K562 (cell line): ENCODE measurements at regions not wholly inside any gene's neighbourhood (a gene's known extent, or its start where the extent isn't known, plus 50 kb on each side); places are given as distances from the start of the nearest gene placed in this dataset.

Experiments
- ATAC-seq: fragments of 200-7000 bp; cut with Tn5 transposase; 3 replicates; pipeline ENCODE4 v1.9.1; 2020; ENCODE audit warnings: moderate library complexity
- BruUV-seq: library from RNA; stranded (reverse); fragments of 400-500 nt; replicated peaks from 2 replicates; lab custom pipeline; 2021; lab: Mats Ljungman, UMichigan
- CTCF ChIA-PET: fragments of 300-600 bp; formaldehyde crosslinking; extraction: SDS; loops from one replicate; lab custom pipeline; 2021; ENCODE audit warnings: low intra/inter-chr PET ratio; lab: Yijun Ruan, JAX
- POLR2A ChIA-PET: fragments of 300-600, 350-650 bp; sonication (Branson Sonifier 250); formaldehyde crosslinking; extraction: SDS; loops from one replicate; lab custom pipeline; 2021; ENCODE audit warnings: antibody characterized with exemption, inconsistent platforms; lab: Yijun Ruan, JAX
- DNase-seq, 4 experiments: peaks; one replicate each; pipeline versions ENCODE4 v3.0.0 to v3.0.0-alpha.2; 2011 to 2018; ENCODE audit warnings: low spot score in 3 of 4, mixed read lengths in 3 of 4; ENCODE audit errors: extremely low read depth in 1 of 4
- FAIRE-seq: peaks from 2 replicates; lab custom pipeline; 2011; peaks lifted over from hg19 to GRCh38; lab: Jason Lieb, UNC
- H2AFZ ChIP-seq: 2 replicates; pipeline ENCODE4 v1.6.0; 2011; ENCODE audit warnings: low read depth, low read length, control low read depth, inconsistent platforms
- H3K27ac ChIP-seq: fragments of 200-600 bp; 3 replicates; pipeline ENCODE4 v1.8.0; 2011; ENCODE audit warnings: low read depth, mild to moderate bottlenecking, control low read depth, inconsistent platforms, low read length, moderate library complexity, mixed read lengths; ENCODE audit errors: extremely low read depth
- H3K27me3 ChIP-seq, 2 experiments: fragments of 300-600 bp in 1 of 2; 2 replicates in 1 of 2; 3 replicates in 1 of 2; pipeline versions ENCODE4 v1.6.0 to v1.8.0; 2011; ENCODE audit warnings: inconsistent platforms in 2 of 2, low read length in 2 of 2, mild to moderate bottlenecking in 1 of 2, mixed read lengths in 1 of 2, moderate library complexity in 1 of 2; ENCODE audit not compliant: control insufficient read depth in 2 of 2, insufficient read depth in 2 of 2
- H3K36me3 ChIP-seq: fragments of 300-600 bp; 3 replicates; pipeline ENCODE4 v1.8.0; 2011; ENCODE audit warnings: mild to moderate bottlenecking, low read length, inconsistent platforms; ENCODE audit not compliant: control insufficient read depth, insufficient read depth
- H3K4me1 ChIP-seq, 2 experiments: fragments of 200-600 bp in 1 of 2; replicated peaks in 1 of 2; 2 replicates in 1 of 2; 3 replicates in 1 of 2; pipeline versions ENCODE4 v1.5.1 to v1.8.0; 2011; ENCODE audit warnings: inconsistent platforms in 2 of 2, low read length in 2 of 2, mild to moderate bottlenecking in 1 of 2, mixed read lengths in 1 of 2, moderate library complexity in 1 of 2; ENCODE audit not compliant: control insufficient read depth in 2 of 2, insufficient read depth in 2 of 2
- H3K4me2 ChIP-seq: 2 replicates; pipeline ENCODE4 v1.6.1; 2011; ENCODE audit warnings: low read length, control low read depth, inconsistent platforms, mixed read lengths; ENCODE audit not compliant: insufficient read depth
- H3K4me3 ChIP-seq: fragments of 200-600 bp; sonication (generic), shearing (Covaris generic); 2 replicates; pipeline ENCODE4 v1.5.1; 2016; ENCODE audit warnings: control low read depth, inconsistent platforms
- H3K79me2 ChIP-seq: fragments of 200-600 bp; 3 replicates; pipeline ENCODE4 v1.8.0; 2011; ENCODE audit warnings: low read length, inconsistent platforms; ENCODE audit not compliant: control insufficient read depth, insufficient read depth
- H3K9ac ChIP-seq, 2 experiments: 2 replicates each; pipeline versions ENCODE4 v1.6.0 to v1.6.1; 2011; ENCODE audit warnings: low read depth in 2 of 2, low read length in 2 of 2, control low read depth in 1 of 2, inconsistent platforms in 1 of 2, mild to moderate bottlenecking in 1 of 2, mixed read lengths in 1 of 2; ENCODE audit not compliant: insufficient read depth in 1 of 2
- H3K9me1 ChIP-seq: one replicate; pipeline ENCODE4 v1.6.0; 2011; ENCODE audit warnings: inconsistent platforms, mild to moderate bottlenecking, low read length, moderate library complexity; ENCODE audit not compliant: control insufficient read depth, insufficient read depth
- H3K9me3 ChIP-seq: replicated peaks from 2 replicates; pipeline ENCODE4 v1.5.1; 2011; ENCODE audit warnings: low read depth, low read length, inconsistent platforms; ENCODE audit not compliant: control insufficient read depth, insufficient read depth
- H4K20me1 ChIP-seq: replicated peaks from 2 replicates; pipeline ENCODE4 v1.6.1; 2011; ENCODE audit warnings: low read length, inconsistent platforms, mixed read lengths; ENCODE audit not compliant: control insufficient read depth, insufficient read depth
- CC2D1A ChIP-seq: fragments of 450-650 bp; IDR thresholded peaks from 2 replicates; pipeline ENCODE4 v1.6.1; 2017; ENCODE audit warnings: mild to moderate bottlenecking
- CEBPG ChIP-seq, 3 experiments: fragments of 200-800 bp in 1 of 3; sonication (Bioruptor generic) in 1 of 3; sonication (generic) in 1 of 3; formaldehyde crosslinking in 1 of 3; IDR thresholded peaks in 2 of 3; conservative IDR thresholded peaks in 1 of 3; 2 replicates each; pipeline versions ENCODE4 v1.6.1 to v1.8.0; 2016 to 2022; ENCODE audit warnings: missing compliant biosample characterization in 2 of 3, missing genetic modification characterization in 2 of 3, mild to moderate bottlenecking in 1 of 3, missing genetic modification reagents in 1 of 3
- E2F3 ChIP-seq: fragments of 250-450 bp; sonication (Bioruptor Pico); IDR thresholded peaks from 2 replicates; pipeline ENCODE4 v1.4.0; 2020; ENCODE audit warnings: mild to moderate bottlenecking
- FOS ChIP-seq: IDR thresholded peaks from 3 replicates; pipeline ENCODE4 v1.6.1; 2011; ENCODE audit not compliant: insufficient read length; ENCODE audit errors: extremely low read depth
- GABPA ChIP-seq: fragments of 200-800 bp; sonication (Bioruptor generic); conservative IDR thresholded peaks from 2 replicates; pipeline ENCODE4 v1.6.1; 2016; ENCODE audit warnings: low read depth, missing genetic modification characterization, missing compliant biosample characterization
- JUNB ChIP-seq: fragments of 450-650 bp; formaldehyde crosslinking; conservative IDR thresholded peaks from 2 replicates; pipeline ENCODE4 v1.4.0; 2020; ENCODE audit warnings: mild to moderate bottlenecking
- MAZ ChIP-seq, 2 experiments: fragments of 450-650 bp in 1 of 2; sonication (generic) in 1 of 2; formaldehyde crosslinking; IDR thresholded peaks in 1 of 2; conservative IDR thresholded peaks in 1 of 2; 2 replicates each; pipeline versions ENCODE4 v1.4.0 to v1.5.0; 2020; ENCODE audit warnings: mild to moderate bottlenecking in 1 of 2, missing genetic modification reagents in 1 of 2
- NFE2 ChIP-seq: IDR thresholded peaks from 2 replicates; pipeline ENCODE4 v1.6.1; 2014; ENCODE audit warnings: antibody characterized with exemption, low read depth
- OTX1 ChIP-seq: fragments of 450-650 bp; formaldehyde crosslinking; IDR thresholded peaks from 2 replicates; pipeline ENCODE4 v1.4.0; 2022; ENCODE audit warnings: mild to moderate bottlenecking
- SNRNP70 ChIP-seq: fragments of 200-400 bp; formaldehyde crosslinking; optimal IDR thresholded peaks from 2 replicates; pipeline ENCODE3; 2017; ENCODE audit warnings: low read depth, low read length
- TCF3 ChIP-seq: sonication (generic); formaldehyde crosslinking; IDR thresholded peaks from 2 replicates; pipeline ENCODE4 v1.4.0; 2020; ENCODE audit warnings: mild to moderate bottlenecking, missing genetic modification reagents
- THRB ChIP-seq: fragments of 450-650 bp; formaldehyde crosslinking; conservative IDR thresholded peaks from 2 replicates; pipeline ENCODE4 v1.4.0; 2022; ENCODE audit warnings: mild to moderate bottlenecking, missing genetic modification characterization
- ZBTB17 ChIP-seq: fragments of 450-650 bp; formaldehyde crosslinking; IDR thresholded peaks from 2 replicates; pipeline ENCODE4 v1.4.0; 2020; ENCODE audit warnings: mild to moderate bottlenecking
- ZBTB26 ChIP-seq: fragments of 450-650 bp; formaldehyde crosslinking; IDR thresholded peaks from 2 replicates; pipeline ENCODE4 v1.4.0; 2022; ENCODE audit warnings: missing genetic modification characterization
- ZC3H4 ChIP-seq: sonication (generic); formaldehyde crosslinking; IDR thresholded peaks from 2 replicates; pipeline ENCODE4 v1.9.0; 2021; ENCODE audit warnings: missing genetic modification reagents, borderline replicate concordance
- ZNF165 ChIP-seq: fragments of 250-450 bp; sonication (Bioruptor Pico); IDR thresholded peaks from 2 replicates; pipeline ENCODE4 v1.4.0; 2020; ENCODE audit warnings: borderline replicate concordance
- ZNF174 ChIP-seq: fragments of 250-450 bp; sonication (Bioruptor Pico); IDR thresholded peaks from 2 replicates; pipeline ENCODE4 v1.4.0; 2020; ENCODE audit warnings: mild to moderate bottlenecking
- ZNF444 ChIP-seq: fragments of 250-450 bp; sonication (Bioruptor Pico); IDR thresholded peaks from 2 replicates; pipeline ENCODE4 v1.4.0; 2020; ENCODE audit warnings: mild to moderate bottlenecking, moderate library complexity
- ZNF449 ChIP-seq: fragments of 250-450 bp; sonication (Bioruptor Pico); IDR thresholded peaks from 2 replicates; pipeline ENCODE4 v1.8.0; 2022; ENCODE audit warnings: moderate library complexity, mild to moderate bottlenecking, inconsistent platforms
- ZNF589 ChIP-seq: fragments of 200-800 bp; sonication (Bioruptor generic); IDR thresholded peaks from 2 replicates; pipeline ENCODE4 v1.6.1; 2016; ENCODE audit warnings: low read depth, missing genetic modification characterization, missing compliant biosample characterization
- ZSCAN29 ChIP-seq: fragments of 450-650 bp; IDR thresholded peaks from 2 replicates; pipeline ENCODE4 v1.6.1; 2017
- WGBS: fragments of 100-300 bp; shearing (Covaris generic); methylation state at CpG from one replicate; pipeline ENCODE4 v1.1.6; 2016; ENCODE audit warnings: low coverage, mixed read lengths; ENCODE audit not compliant: insufficient coverage; ENCODE audit errors: missing lambda C conversion rate; 5-methylcytosine and 5-hydroxymethylcytosine counted together
- in situ Hi-C: fragments of 300-500 bp; cut with MboI; formaldehyde crosslinking; loops from 4 replicates; pipeline ENCODE4 v1.15.0; 2018; ENCODE audit warnings: inconsistent platforms, mixed read lengths
- intact Hi-C: fragments of 100-400 bp; cut with micrococcal nuclease; formaldehyde crosslinking; loops from 2 replicates; pipeline ENCODE4 v1.14.2; 2022

GRCh38 chr11:115765803-115766239, 261.6 kb upstream of the CADM1 start:
- H3K9ac ChIP-seq: no peak overlapping the region
- ChIA-PET CTCF (no interaction called here), POLR2A (interaction anchor here (1.1 kb wide), 1 partner anchor 12 kb away, joined by 3 read pairs; no protein-coding TSS in a partner anchor)
- H3K9me1 ChIP-seq: no peaks in the 10 kb centered on the region
- FAIRE-seq (no peak), ATAC-seq (no peak), DNase-seq (no peak)
- H4K20me1 ChIP-seq: no peaks in the 10 kb centered on the region
- H3K36me3 ChIP-seq: no peaks in the 10 kb centered on the region
- H3K4me1 ChIP-seq: peaks cover 0 to 11% of the 10 kb centered on the region in 2 experiments; a peak in 1 of 5 replicates
- H3K4me2 ChIP-seq: no peak overlapping the region
- no peak overlapping the region for H3K4me3 ChIP-seq
- no peak overlapping the region for H3K27ac ChIP-seq
- H3K27me3 ChIP-seq: peaks cover 0 to 3% of the 10 kb centered on the region in 2 experiments; a peak in 2 of 5 replicates
- in situ Hi-C loops (no loop called here), intact Hi-C loops (no loop called here)
- WGBS: 3% methylated on average over 6 of the region's 6 CpGs
- H3K9me3 ChIP-seq: no peaks in the 10 kb centered on the region
- H2AFZ ChIP-seq: no peak overlapping the region
- H3K79me2 ChIP-seq: no peaks in the 10 kb centered on the region
- BruUV-seq: no TSS peak
- TF ChIP-seq ZC3H4 (CRISPR knock-in tag): no peak
- peak; percentile 53; the same call in 1 of the 2 replicates for TF ChIP-seq ZNF449 (CRISPR knock-in tag)
- TF ChIP-seq ZNF589: peak; percentile 81; the same call in 1 of the 2 replicates
- 0 out of 2 replicates have a peak, but pooled peaks have one; percentile 51 for TF ChIP-seq THRB (CRISPR knock-in tag)
- TF ChIP-seq E2F3: peak; percentile 59
- TF ChIP-seq NFE2: no peak
- no peak for TF ChIP-seq CC2D1A
- TF ChIP-seq ZBTB17: peak; percentile 80
- no peak for TF ChIP-seq ZNF444 (CRISPR knock-in tag)
- no peak for TF ChIP-seq ZSCAN29
- TF ChIP-seq JUNB: 0 out of 2 replicates have a peak, but pooled peaks have one; percentile 12
- TF ChIP-seq ZNF174: no peak
- no peak for TF ChIP-seq SNRNP70
- TF ChIP-seq FOS: no peak
- peak in 1 of 2 experiments; percentile 53; a peak in 1 of 4 replicates for TF ChIP-seq MAZ (CRISPR knock-in tag; conservative IDR thresholded peaks at IDR 0.05 in 1 of 2, IDR thresholded peaks at IDR 0.05 in 1 of 2)
- TF ChIP-seq ZNF165 (CRISPR knock-in tag): 0 out of 2 replicates have a peak, but pooled peaks have one; percentile 14
- TF ChIP-seq ZBTB26 (CRISPR knock-in tag): no peak
- no peak for TF ChIP-seq TCF3 (CRISPR knock-in tag)
- 0 out of 2 replicates have a peak, but pooled peaks have one; percentile 17 for TF ChIP-seq GABPA (tag)
- no peak for TF ChIP-seq CEBPG (CRISPR knock-in tag; IDR thresholded peaks at IDR 0.05)
- peak; percentile 89 for TF ChIP-seq CEBPG (tag; conservative IDR thresholded peaks at IDR 0.05 in 1 of 2, IDR thresholded peaks at IDR 0.05 in 1 of 2)
- 0 out of 2 replicates have a peak, but pooled peaks have one; percentile 22 for TF ChIP-seq OTX1 (CRISPR knock-in tag)
